NB4 (cell line): ENCODE measurements at regions not wholly inside any gene's neighbourhood (a gene's known extent, or its start where the extent isn't known, plus 50 kb on each side); places are given as distances from the start of the nearest gene placed in this dataset.

Experiments used
- CTCF ChIP-seq: IDR thresholded peaks from one replicate; pipeline ENCODE4 v1.5.1; 2012; ENCODE audit warnings: low read depth, low read length
- TF ChIP-seq, protein P1 (sequence below): IDR thresholded peaks from 2 replicates; pipeline ENCODE4 v1.6.1; 2011; ENCODE audit warnings: low read depth, low read length

- no peak for TF ChIP-seq CTCF
- TF ChIP-seq, protein P1, sequence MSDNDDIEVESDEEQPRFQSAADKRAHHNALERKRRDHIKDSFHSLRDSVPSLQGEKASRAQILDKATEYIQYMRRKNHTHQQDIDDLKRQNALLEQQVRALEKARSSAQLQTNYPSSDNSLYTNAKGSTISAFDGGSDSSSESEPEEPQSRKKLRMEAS = no peak
These were observed 174.3 kb upstream of the PIK3R1 start for GRCh38 chr5:68041293-68041692.
